HepG2 (cell line): ENCODE measurements at regions not wholly inside any gene's neighbourhood (a gene's known extent, or its start where the extent isn't known, plus 50 kb on each side); places are given as distances from the start of the nearest gene placed in this dataset.

Source experiments
- ATAC-seq: fragments of 200-7000 bp; cut with Tn5 transposase; 3 replicates; pipeline ENCODE4 v1.9.1; 2020; ENCODE audit warnings: mild to moderate bottlenecking, moderate library complexity
- BruUV-seq: library from RNA; stranded (reverse); fragments of 400-500 nt; replicated peaks from 2 replicates; lab custom pipeline; 2021; lab: Mats Ljungman, UMichigan
- CTCF ChIA-PET: fragments of 300-600 bp; formaldehyde crosslinking; extraction: SDS; loops from one replicate; lab custom pipeline; 2021; ENCODE audit warnings: low total read pairs, inconsistent platforms, low intra/inter-chr PET ratio; lab: Yijun Ruan, JAX
- POLR2A ChIA-PET: fragments of 350-600 bp; sonication (Branson Sonifier 250); formaldehyde crosslinking; loops from one replicate; lab custom pipeline; 2020; ENCODE audit warnings: antibody characterized with exemption, inconsistent platforms; lab: Yijun Ruan, JAX
- DNase-seq: peaks from one replicate; pipeline ENCODE4 v3.0.0-alpha.2; 2015; ENCODE audit warnings: low spot score
- FAIRE-seq: peaks from 3 replicates; lab custom pipeline; 2011; peaks lifted over from hg19 to GRCh38; lab: Jason Lieb, UNC
- H2AFZ ChIP-seq: one replicate; pipeline ENCODE4 v1.6.1; 2011; ENCODE audit warnings: low read length, inconsistent platforms
- H3K27ac ChIP-seq: fragments of 300-600 bp; 3 replicates; pipeline ENCODE4 v1.8.0; 2011; ENCODE audit warnings: mixed run types, mild to moderate bottlenecking, mixed read lengths, low read length, inconsistent platforms; ENCODE audit not compliant: insufficient read depth; ENCODE audit errors: extremely low read length
- H3K27me3 ChIP-seq, 2 experiments: fragments of 200-600 bp in 1 of 2; 2 replicates in 1 of 2; 3 replicates in 1 of 2; pipeline versions ENCODE4 v1.6.0 to v1.8.0; 2011; ENCODE audit warnings: low read length in 2 of 2, mild to moderate bottlenecking in 2 of 2, moderate library complexity in 2 of 2, inconsistent platforms in 1 of 2; ENCODE audit not compliant: insufficient read depth in 2 of 2, control insufficient read depth in 1 of 2
- H3K36me3 ChIP-seq, 2 experiments: fragments of 200-600 bp in 1 of 2; replicated peaks in 1 of 2; 2 replicates in 1 of 2; 3 replicates in 1 of 2; pipeline versions ENCODE4 v1.5.1 to v1.8.0; 2011; ENCODE audit warnings: low read length in 2 of 2, inconsistent platforms in 1 of 2; ENCODE audit not compliant: insufficient read depth in 2 of 2, control insufficient read depth in 1 of 2
- H3K4me1 ChIP-seq: 2 replicates; pipeline ENCODE4 v1.5.1; 2012; ENCODE audit warnings: low read length, inconsistent platforms; ENCODE audit not compliant: insufficient read depth
- H3K4me2 ChIP-seq: 2 replicates; pipeline ENCODE4 v1.6.0; 2011; ENCODE audit warnings: low read depth, low read length, inconsistent platforms
- H3K4me3 ChIP-seq, 3 experiments: fragments of 200-600 bp in 1 of 3; sonication (generic), shearing (Covaris generic) in 1 of 3; replicated peaks in 1 of 3; 2 replicates each; pipeline ENCODE4 v1.5.1; 2011 to 2016; ENCODE audit warnings: low read length in 3 of 3, inconsistent platforms in 2 of 3, low read depth in 2 of 3, mild to moderate bottlenecking in 2 of 3, control low read depth in 1 of 3, mixed read lengths in 1 of 3; ENCODE audit not compliant: insufficient read depth in 1 of 3
- H3K79me2 ChIP-seq: one replicate; pipeline ENCODE4 v1.6.1; 2011; ENCODE audit warnings: low read length, inconsistent platforms; ENCODE audit not compliant: insufficient read depth
- H3K9ac ChIP-seq: 2 replicates; pipeline ENCODE4 v1.6.0; 2011; ENCODE audit warnings: mild to moderate bottlenecking, low read depth, low read length, inconsistent platforms; ENCODE audit not compliant: insufficient read depth
- H3K9me3 ChIP-seq: 2 replicates; pipeline ENCODE4 v1.5.1; 2012; ENCODE audit warnings: mild to moderate bottlenecking, low read length
- H4K20me1 ChIP-seq: 2 replicates; pipeline ENCODE4 v1.6.0; 2011; ENCODE audit warnings: inconsistent platforms, mild to moderate bottlenecking, low read length, moderate library complexity; ENCODE audit not compliant: insufficient read depth
- FUBP1 ChIP-seq: sonication (generic); formaldehyde crosslinking; IDR thresholded peaks from 2 replicates; pipeline ENCODE4 v1.5.1; 2020; ENCODE audit warnings: missing genetic modification reagents, mild to moderate bottlenecking, borderline replicate concordance
- GFI1 ChIP-seq: sonication (generic); formaldehyde crosslinking; IDR thresholded peaks from 2 replicates; pipeline ENCODE4 v1.5.0; 2020; ENCODE audit warnings: missing genetic modification reagents, mild to moderate bottlenecking, borderline replicate concordance
- HBP1 ChIP-seq: IDR thresholded peaks from 2 replicates; pipeline ENCODE4 v1.6.1; 2016; ENCODE audit warnings: low read depth, control low read depth
- KAT2B ChIP-seq: fragments of 150-350 bp; IDR thresholded peaks from 2 replicates; pipeline ENCODE4 v1.6.1; 2014; ENCODE audit warnings: low read depth, low read length, borderline replicate concordance
- KIAA2018 ChIP-seq: sonication (generic); formaldehyde crosslinking; IDR thresholded peaks from 2 replicates; pipeline ENCODE4 v1.5.0; 2020; ENCODE audit warnings: mild to moderate bottlenecking, missing genetic modification reagents, borderline replicate concordance
- KLF15 ChIP-seq: sonication (generic); formaldehyde crosslinking; IDR thresholded peaks from 2 replicates; pipeline ENCODE4 v1.8.1; 2023; ENCODE audit warnings: borderline replicate concordance, mild to moderate bottlenecking, inconsistent platforms, missing genetic modification reagents, mixed read lengths
- NCOA1 ChIP-seq: sonication (generic); formaldehyde crosslinking; IDR thresholded peaks from 2 replicates; pipeline ENCODE4 v1.9.0; 2021; ENCODE audit warnings: missing genetic modification reagents
- SRF ChIP-seq: IDR thresholded peaks from 2 replicates; pipeline ENCODE4 v1.6.1; 2011; ENCODE audit warnings: mild to moderate bottlenecking, low read depth, low read length, moderate library complexity
- TRIM24 ChIP-seq: sonication (generic); formaldehyde crosslinking; IDR thresholded peaks from 2 replicates; pipeline ENCODE4 v1.8.0; 2022; ENCODE audit warnings: mild to moderate bottlenecking, missing genetic modification reagents
- ZKSCAN8 ChIP-seq: IDR thresholded peaks from 2 replicates; pipeline ENCODE4 v1.6.1; 2016; ENCODE audit warnings: borderline replicate concordance, missing genetic modification reagents, missing compliant biosample characterization
- WGBS: methylation state at CpG from one replicate; pipeline ENCODE4 v1.1.6; 2017; ENCODE audit warnings: low lambda C conversion rate; 5-methylcytosine and 5-hydroxymethylcytosine counted together
- in situ Hi-C: cut with HindIII; loops from 2 replicates; pipeline ENCODE4 v1.10.0; 2017; ENCODE audit warnings: low pct_unique_long_range_greater_than_20kb; ENCODE audit not compliant: extremely low pct_ligation_motif_present
- intact Hi-C: fragments of 100-400 bp; cut with micrococcal nuclease; formaldehyde crosslinking; loops from one replicate; pipeline ENCODE4 v1.10.0; 2022; ENCODE audit not compliant: unreplicated experiment

- no peak for TF ChIP-seq KAT2B
- no peak for TF ChIP-seq SRF
These were observed 58.3 kb upstream of the FAT3 start (continued) for GRCh38 chr11:92166335-92166734.

GRCh38 chr11:92163879-92164278, 60.7 kb upstream of the FAT3 start:
- DNase-seq, result no peak
- 0% methylated on average over 1 of the region's 1 CpG for WGBS
- POLR2A ChIA-PET, result no interaction called here
- Histone ChIP-seq H2AFZ (no peak overlapping the region), H3K36me3 (no peaks in the 10 kb centered on the region), H3K4me1 (no peaks in the 10 kb centered on the region), H3K9me3 (no peaks in the 10 kb centered on the region; the same call in 1 of the 2 replicates), H3K9ac (no peak overlapping the region), H3K4me3 (no peak overlapping the region), H3K4me2 (no peak overlapping the region), H4K20me1 (no peaks in the 10 kb centered on the region), H3K27me3 (no peaks in the 10 kb centered on the region), H3K27ac (no peak overlapping the region), H3K79me2 (no peaks in the 10 kb centered on the region)
- intact Hi-C loops (no loop called here), in situ Hi-C loops (no loop called here)
- FAIRE-seq, result no peak
- TF ChIP-seq KIAA2018 (CRISPR knock-in tag), result no peak
- TF ChIP-seq TRIM24 (CRISPR knock-in tag), result no peak
- no peak for TF ChIP-seq KLF15 (CRISPR knock-in tag)
- no peak for TF ChIP-seq HBP1
- TF ChIP-seq GFI1 (CRISPR knock-in tag), result no peak
- no peak for TF ChIP-seq NCOA1 (CRISPR knock-in tag)
- no peak for TF ChIP-seq ZKSCAN8 (CRISPR knock-in tag)
- no peak for TF ChIP-seq FUBP1
- BruUV-seq, result no TSS peak
- ATAC-seq, result no peak
- CTCF ChIA-PET, result no interaction called here
